Activated CD4-positive, alpha-beta T cell treated with anti-CD3 and anti-CD28 coated beads, Interleukin-2, amount 50 U/mL, for 16 hours (primary cell): ENCODE measurements at regions not wholly inside any gene's neighbourhood (a gene's known extent, or its start where the extent isn't known, plus 50 kb on each side); places are given as distances from the start of the nearest gene placed in this dataset.

Source experiments
- DNase-seq: peaks from one replicate; pipeline ENCODE4 v3.0.0-alpha.2; 2020

GRCh38 chr3:80263260-80263659 lies 495.5 kb upstream of the ROBO1 start:
- no peak for DNase-seq

- no peak for DNase-seq
Observed at GRCh38 chr3:80261082-80261481, 493.3 kb upstream of the ROBO1 start.

DNA sequence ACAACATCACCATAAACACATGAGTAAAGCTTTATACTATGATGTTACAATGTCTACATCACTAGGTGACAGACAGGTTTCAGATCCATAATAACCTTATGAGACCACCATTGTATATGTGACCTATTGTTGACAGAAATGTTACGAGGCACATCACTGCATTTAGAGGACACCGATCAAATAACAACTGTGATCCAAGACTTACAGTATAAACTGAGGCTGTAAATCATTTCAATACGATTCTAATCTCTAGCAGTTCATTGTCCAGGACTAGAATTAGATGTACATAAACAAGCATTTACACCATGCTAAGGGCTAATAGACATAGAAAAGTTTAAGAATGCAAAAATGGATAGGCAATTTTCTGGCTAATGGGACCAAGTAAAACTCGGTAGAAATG lies 491.9 kb upstream of the ROBO1 start:
- DNase-seq, result no peak

GRCh38 chr3:80252113-80252512 lies 484.3 kb upstream of the ROBO1 start:
- DNase-seq, result no peak

DNA sequence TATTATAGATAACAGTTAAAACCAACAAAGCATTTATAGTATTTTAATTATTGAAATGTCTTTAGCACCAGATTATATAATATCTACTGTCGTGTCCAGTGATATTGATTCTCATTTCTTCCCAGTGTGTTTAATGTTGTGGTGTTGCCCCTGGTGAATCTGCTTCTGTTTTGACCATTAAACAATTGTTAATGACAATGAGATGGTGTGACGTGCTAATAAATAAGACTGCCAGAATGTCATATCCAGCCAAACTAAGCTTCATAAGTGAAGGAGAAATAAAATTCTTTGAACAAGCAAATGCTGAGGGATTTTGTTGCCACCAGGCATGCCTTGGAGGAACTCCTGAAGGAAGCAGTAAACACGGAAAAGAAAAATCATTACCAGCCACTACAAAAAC lies 480.0 kb upstream of the ROBO1 start:
- no peak for DNase-seq

DNA sequence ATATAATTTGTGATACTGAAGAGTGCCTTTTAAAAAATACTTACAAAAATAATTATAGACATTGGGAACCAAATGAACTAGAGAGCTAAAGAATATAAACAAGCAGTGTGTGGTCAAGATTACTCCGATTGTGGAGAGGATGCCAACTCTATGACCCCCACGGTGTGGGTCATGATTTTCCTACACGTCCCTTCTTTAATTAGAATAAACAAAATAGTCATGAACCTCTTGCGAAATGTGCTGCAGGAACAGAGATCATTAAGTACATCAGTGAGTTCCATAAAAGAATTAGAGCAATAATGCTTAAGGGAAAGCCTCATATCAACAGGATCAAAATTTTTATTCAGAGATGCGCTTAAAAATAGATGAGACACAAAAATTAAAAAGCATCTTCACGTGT lies 476.6 kb upstream of the ROBO1 start:
- DNase-seq, result no peak

GRCh38 chr3:80241791-80242190 lies 474.0 kb upstream of the ROBO1 start:
- no peak for DNase-seq

- no peak for DNase-seq
Observed at GRCh38 chr3:80239301-80239700, 471.5 kb upstream of the ROBO1 start.

DNA sequence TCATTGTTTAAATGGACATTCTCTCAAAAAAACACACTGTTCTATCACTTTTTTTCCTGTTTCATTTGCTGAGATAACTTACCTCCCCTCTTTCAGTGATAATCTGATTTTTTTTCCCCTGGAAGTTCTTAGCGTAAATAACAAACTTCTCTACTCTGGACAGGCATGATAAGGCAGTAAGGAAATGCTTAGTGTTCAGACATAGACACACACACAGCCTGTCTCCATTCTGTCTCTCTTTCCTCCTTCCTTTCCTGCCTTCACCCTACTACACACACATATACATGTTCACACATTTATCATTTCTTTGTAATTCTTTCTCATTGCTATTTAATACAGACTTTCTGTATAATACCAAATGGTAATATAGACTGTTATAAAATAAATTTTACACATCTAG lies 470.8 kb upstream of the ROBO1 start:
- no peak for DNase-seq

DNA sequence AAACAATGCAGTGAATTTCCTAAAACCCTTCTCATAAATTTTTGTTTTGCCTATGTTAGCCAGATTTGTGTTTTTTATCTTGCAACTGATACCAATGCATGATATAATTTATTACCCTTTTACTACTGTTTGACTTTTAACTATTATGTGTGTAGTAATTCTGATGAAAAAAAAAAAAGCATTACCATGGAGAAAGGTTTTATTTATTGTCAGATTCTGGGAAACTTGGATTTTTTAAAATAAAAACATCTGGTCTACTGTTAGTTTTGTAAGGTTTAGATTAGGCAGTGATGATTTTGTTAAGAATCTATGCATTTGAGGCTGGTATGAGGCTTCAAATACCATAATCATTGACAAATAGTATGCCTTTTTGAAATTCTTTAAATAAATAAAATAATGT lies 470.4 kb upstream of the ROBO1 start:
- no peak for DNase-seq

DNA sequence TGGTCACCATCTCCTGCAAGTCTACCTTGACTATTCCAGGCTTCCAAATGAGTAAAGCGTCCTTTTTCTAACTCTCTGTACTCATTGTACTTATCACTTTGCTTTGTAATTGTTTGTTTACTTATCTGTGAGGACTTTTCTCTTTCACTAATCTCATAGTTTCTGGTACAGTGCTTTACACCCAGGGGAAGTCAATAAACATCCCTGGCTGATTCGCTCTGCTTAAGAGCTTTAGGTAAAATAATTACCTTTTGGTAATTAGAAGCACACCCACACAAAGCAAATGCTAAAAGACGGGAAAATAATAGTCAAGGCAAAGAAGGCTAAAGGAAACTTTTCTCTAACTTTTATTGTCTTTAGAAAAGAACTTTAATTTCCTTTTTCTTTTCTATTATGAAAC lies 466.9 kb upstream of the ROBO1 start:
- DNase-seq, result no peak

- no peak for DNase-seq
Observed at GRCh38 chr3:80233576-80233975, 465.8 kb upstream of the ROBO1 start.

DNA sequence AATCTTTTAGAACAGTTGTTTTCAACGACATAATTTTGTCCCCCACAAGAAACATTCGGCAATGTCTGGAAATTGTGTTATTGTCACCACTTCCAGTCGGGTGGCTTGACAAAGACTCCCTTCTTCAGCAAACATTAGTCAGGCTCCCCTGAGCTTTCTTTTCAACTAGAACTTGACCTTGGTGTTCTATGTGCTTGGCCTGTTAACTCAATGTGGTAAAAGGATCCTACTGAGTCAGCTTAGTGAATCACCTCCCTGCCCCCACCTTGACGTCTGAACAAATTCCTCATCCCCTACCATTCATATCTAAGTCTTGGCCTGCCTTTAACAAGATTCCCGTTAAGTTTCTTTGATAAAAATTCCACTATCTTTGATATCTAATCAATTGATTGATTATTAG lies 465.0 kb upstream of the ROBO1 start:
- DNase-seq, result no peak

DNA sequence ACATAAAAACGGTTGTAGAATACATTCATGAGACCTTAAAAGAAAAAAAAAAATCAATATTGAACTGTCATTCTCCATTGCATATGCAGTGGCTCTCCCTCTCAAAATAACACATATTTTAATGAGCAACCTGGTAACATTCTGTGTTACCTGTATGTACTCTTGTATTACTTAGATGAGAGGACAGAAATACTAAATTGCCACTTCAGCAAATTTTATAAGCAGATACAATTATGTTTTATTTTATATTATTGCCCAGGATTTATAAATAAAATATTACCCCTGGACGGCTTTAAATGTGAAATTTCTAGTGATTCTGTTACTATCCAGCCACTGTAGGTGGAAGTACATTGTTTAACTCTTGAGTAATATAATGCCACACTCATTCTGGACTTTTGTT lies 463.2 kb upstream of the ROBO1 start:
- no peak for DNase-seq

DNA sequence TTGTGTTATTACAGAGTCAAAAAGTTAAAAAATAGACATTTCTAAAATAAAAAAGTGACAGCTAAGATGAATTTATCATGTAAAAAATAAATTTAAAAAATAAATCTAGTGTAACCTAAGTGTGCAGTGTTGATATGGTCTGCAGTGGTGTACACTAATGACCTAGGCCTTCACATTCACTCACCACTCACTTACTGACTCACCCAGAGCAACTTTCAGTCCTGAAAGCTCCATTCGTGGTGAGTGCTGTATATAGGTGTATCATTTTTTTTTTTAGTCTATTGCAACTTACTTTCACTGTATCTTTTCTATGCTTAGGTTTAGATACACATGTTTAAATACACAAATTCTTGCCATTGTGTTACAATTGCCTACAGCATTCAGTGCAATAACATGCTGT lies 459.4 kb upstream of the ROBO1 start:
- no peak for DNase-seq

- DNase-seq, result no peak
Observed at GRCh38 chr3:80215191-80215590, 447.4 kb upstream of the ROBO1 start.

DNA sequence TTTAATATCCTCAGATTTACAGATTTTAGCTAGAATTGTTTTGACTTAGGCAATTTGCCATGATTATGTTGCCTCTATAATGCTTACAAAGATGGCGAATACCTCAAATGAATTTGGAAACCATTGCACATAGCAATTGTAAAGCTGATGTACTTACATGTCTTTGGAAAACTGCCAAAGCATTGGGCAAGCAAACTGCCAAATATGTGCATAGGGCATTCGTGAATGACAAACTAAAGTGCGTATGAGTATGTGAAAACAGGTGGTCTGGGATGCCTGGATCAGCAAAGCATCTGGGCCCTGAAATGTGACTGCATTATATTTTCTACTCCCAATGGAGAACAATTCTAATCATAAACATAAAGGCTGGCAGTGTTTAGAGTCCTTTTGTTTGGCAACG lies 445.3 kb upstream of the ROBO1 start:
- no peak for DNase-seq

GRCh38 chr3:80192936-80193335 lies 425.1 kb upstream of the ROBO1 start:
- DNase-seq, result no peak

DNA sequence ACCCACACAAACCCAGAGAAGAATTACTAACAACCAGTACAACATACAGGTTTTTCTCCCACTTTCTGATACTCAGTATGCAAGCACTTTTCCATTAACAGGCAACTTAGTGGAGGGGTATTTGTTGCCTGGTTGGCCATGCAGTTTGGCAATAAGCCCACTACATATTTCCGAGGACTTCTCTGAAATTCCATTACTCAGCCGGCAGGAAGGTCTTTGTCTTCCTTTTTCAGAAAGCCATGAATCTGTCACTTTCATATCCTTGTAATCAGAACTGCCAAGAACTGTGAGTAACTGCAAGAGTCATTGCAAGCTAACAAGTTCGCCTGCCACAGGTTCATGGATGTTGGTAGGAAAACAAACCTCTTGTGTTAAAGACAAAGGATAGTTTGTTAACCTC lies 422.3 kb upstream of the ROBO1 start:
- DNase-seq, result no peak

- DNase-seq, result no peak
Observed at GRCh38 chr3:80187981-80188380, 420.2 kb upstream of the ROBO1 start.

DNA sequence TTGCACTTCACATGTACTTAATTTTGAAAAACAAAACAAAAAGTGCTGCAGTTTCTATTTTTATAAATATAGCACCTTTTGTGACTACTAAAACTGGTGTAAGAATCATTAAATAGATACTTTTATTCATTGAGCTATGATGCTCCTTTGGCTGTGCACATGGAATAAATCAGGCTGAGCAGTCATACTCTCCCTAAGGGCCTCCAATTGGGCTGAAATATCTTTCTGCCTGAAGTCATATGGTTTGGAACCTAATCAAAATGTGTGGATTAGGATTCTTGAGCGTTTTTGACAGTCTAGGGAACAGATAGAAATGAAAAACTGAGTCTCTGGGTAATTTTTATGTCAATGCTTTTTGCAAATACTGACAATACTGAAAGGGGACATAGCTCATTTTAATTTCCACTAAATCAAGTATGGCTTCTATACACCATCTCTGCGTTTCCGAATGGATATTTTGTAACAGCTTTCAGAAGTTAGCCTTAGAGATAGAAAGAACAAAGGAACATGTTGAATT lies 392.2 kb upstream of the ROBO1 start:
- DNase-seq, result no peak

DNA sequence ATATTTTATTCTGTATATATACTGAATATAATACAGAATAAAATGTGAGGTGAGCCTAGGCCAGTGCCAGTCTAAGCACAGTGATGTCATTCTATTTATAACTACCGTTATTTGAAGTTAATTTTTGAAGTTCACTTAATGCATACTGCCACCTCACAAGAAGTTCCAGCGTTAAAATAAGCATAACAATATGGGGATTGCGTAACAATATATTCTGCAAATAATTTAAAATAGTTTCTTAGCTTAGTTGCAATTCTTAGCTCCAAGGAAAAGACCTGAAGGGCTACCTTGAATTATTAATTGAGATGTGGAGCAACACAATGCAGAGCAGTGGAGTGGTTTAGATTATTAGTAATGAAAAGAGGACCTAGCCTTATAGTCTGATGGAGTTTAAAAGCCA lies 390.5 kb upstream of the ROBO1 start:
- DNase-seq, result no peak

DNA sequence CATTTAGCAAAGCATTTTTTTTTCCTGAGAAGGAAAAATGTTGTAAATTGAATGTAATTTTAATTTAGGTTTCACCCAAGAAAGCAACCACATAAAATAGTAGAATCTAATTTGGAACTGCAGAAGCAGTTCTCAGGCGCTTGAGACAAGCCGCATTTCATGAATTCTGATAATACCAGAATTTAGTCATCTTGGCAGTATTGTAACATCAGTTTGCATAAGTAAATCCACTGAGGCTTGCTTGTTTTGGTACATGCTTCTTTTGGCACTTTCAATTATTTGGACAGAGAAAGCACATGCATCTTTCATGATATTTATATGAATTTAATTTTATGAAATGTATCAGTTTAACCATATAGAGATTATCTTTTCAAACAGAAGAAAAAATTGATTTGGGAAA lies 389.7 kb upstream of the ROBO1 start:
- DNase-seq, result no peak

GRCh38 chr3:80152692-80153091 lies 384.9 kb upstream of the ROBO1 start:
- DNase-seq, result no peak

DNA sequence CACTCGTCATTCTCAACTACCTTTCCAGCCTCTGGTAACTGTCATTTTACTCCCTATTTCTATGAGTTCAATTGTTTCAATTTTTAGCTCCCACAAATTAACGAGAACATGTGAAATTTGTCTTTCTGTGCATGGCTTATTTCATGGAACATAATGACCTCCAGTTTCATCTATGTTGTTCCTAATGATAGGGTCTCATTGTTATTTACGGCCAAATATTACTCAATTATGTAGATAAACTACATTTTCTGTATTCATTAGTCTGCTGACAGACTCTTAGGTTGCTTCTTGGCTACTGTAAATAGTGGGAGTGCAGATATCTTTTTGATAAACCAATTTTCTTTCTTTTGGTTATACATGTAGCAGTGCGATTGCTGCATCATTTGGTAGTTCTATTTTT lies 374.9 kb upstream of the ROBO1 start:
- no peak for DNase-seq

DNA sequence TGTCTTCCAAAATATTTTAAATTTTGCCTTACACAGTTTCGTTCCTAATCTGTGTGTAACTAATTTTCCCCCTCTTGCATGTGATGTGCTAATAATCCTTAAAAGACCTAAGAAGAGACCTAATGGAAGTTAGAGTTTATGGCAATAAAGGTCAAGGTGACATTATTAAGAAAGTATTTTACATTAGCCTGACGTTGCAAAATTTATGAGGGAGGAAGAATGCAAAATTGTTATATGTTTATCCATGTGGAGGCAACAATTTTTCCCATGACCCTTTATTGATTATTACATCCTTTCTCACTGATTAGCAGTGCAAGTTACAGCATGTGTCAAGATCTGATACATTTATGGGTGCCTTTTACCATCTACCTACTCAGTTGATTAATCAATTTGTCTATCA lies 373.8 kb upstream of the ROBO1 start:
- DNase-seq, result no peak
